Body of pancreas (tissue), 4 donors: ENCODE measurements at regions not wholly inside any gene's neighbourhood (a gene's known extent, or its start where the extent isn't known, plus 50 kb on each side); places are given as distances from the start of the nearest gene placed in this dataset.

Experiments
- POLR2A ChIP-seq, 3 donors: fragments of 450-650 bp; IDR thresholded peaks; one replicate each; pipeline ENCODE4 v1.6.1; 2016; ENCODE audit warnings: antibody characterized with exemption in 3 of 3, mild to moderate bottlenecking in 2 of 3
- TF ChIP-seq, protein P1 (sequence below), 7 experiments: fragments of 450-650 bp in 4 of 7; fragments of 200-600 bp in 3 of 7; sonication (generic) in 3 of 7; IDR thresholded peaks; one replicate each; pipeline ENCODE4 v1.5.1; 2016 to 2019; ENCODE audit warnings: antibody characterized with exemption in 7 of 7

DNA sequence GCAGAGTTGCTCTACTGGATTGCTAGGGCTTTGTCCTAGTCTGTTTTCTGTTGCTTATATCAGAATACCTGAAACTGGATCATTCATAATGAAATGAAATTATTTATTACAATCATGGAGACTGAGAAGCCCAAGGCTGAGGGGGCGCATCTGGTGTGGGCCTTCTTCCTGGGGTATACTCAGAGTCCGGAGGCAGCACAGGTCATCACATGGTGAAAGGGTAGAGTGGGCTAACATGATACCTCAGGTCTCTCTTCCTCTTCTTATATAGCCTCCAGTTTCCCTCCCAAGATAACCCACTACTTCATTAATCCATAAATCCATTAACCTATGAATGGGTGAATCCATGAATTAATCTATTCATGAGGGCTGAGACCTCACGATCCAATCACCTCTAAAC lies 667.6 kb upstream of the NCAM2 start:
- TF ChIP-seq, protein P1, sequence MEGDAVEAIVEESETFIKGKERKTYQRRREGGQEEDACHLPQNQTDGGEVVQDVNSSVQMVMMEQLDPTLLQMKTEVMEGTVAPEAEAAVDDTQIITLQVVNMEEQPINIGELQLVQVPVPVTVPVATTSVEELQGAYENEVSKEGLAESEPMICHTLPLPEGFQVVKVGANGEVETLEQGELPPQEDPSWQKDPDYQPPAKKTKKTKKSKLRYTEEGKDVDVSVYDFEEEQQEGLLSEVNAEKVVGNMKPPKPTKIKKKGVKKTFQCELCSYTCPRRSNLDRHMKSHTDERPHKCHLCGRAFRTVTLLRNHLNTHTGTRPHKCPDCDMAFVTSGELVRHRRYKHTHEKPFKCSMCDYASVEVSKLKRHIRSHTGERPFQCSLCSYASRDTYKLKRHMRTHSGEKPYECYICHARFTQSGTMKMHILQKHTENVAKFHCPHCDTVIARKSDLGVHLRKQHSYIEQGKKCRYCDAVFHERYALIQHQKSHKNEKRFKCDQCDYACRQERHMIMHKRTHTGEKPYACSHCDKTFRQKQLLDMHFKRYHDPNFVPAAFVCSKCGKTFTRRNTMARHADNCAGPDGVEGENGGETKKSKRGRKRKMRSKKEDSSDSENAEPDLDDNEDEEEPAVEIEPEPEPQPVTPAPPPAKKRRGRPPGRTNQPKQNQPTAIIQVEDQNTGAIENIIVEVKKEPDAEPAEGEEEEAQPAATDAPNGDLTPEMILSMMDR (IDR thresholded peaks at IDR 0.05): no peak
- TF ChIP-seq POLR2A (IDR thresholded peaks at IDR 0.05): no peak
